ENCODE measurements at regions not wholly inside any gene's neighbourhood (a gene's known extent, or its start where the extent isn't known, plus 50 kb on each side); places are given as distances from the start of the nearest gene placed in this dataset.
"Not testable (repeated sequence)": the region's sequence is repeated elsewhere in the genome, so short reads cannot be mapped to it uniquely, and the experiment has no call there.

- H3K4me1 ChIP-seq (ENCODE audit: control insufficient read depth, insufficient read depth, low read length) = no peaks in the 10 kb centered on the region
- no peaks in the 10 kb centered on the region for H3K27me3 ChIP-seq (ENCODE audit: control insufficient read depth, insufficient read depth, low read length)
- H3K4me3 ChIP-seq (ENCODE audit: low read depth, low read length) = no peak overlapping the region
- H3K9ac ChIP-seq (ENCODE audit: low read depth, low read length) = no peak overlapping the region
- no peak overlapping the region for H3K27ac ChIP-seq (ENCODE audit: low read depth, low read length)
- 0 out of 2 replicates have a peak, but pooled peaks cover 3% of the 10 kb centered on the region for H3K9me3 ChIP-seq (ENCODE audit: control insufficient read depth, insufficient read depth, low read length)
- no peaks in the 10 kb centered on the region for H3K36me3 ChIP-seq (ENCODE audit: control insufficient read depth, insufficient read depth, low read length)
These were observed 343.6 kb upstream of the SASH1 start for GRCh38 chr6:147999001-147999540.

GRCh38 chr6:148001844-148002642 lies 340.6 kb upstream of the SASH1 start:
- Histone ChIP-seq H3K4me1 (ENCODE audit: control insufficient read depth, insufficient read depth, low read length) (no peaks in the 10 kb centered on the region), H3K27me3 (ENCODE audit: control insufficient read depth, insufficient read depth, low read length) (no peaks in the 10 kb centered on the region), H3K4me3 (ENCODE audit: low read depth, low read length) (no peak overlapping the region), H3K9me3 (ENCODE audit: control insufficient read depth, insufficient read depth, low read length) (0 out of 2 replicates have a peak, but pooled peaks cover 3% of the 10 kb centered on the region), H3K9ac (ENCODE audit: low read depth, low read length) (no peak overlapping the region), H3K36me3 (ENCODE audit: control insufficient read depth, insufficient read depth, low read length) (no peaks in the 10 kb centered on the region), H3K27ac (ENCODE audit: low read depth, low read length) (no peak overlapping the region)

GRCh38 chr6:148004651-148005050 lies 338.0 kb upstream of the SASH1 start:
- H3K4me3 ChIP-seq (ENCODE audit: low read depth, low read length) = no peak overlapping the region
- H3K27me3 ChIP-seq (ENCODE audit: control insufficient read depth, insufficient read depth, low read length) = no peaks in the 10 kb centered on the region
- no peaks in the 10 kb centered on the region for H3K4me1 ChIP-seq (ENCODE audit: control insufficient read depth, insufficient read depth, low read length)
- H3K27ac ChIP-seq (ENCODE audit: low read depth, low read length) = no peak overlapping the region
- no peak overlapping the region for H3K9ac ChIP-seq (ENCODE audit: low read depth, low read length)
- H3K36me3 ChIP-seq (ENCODE audit: control insufficient read depth, insufficient read depth, low read length) = no peaks in the 10 kb centered on the region
- no peaks in the 10 kb centered on the region for H3K9me3 ChIP-seq (ENCODE audit: control insufficient read depth, insufficient read depth, low read length)

- H3K4me1 ChIP-seq (ENCODE audit: control insufficient read depth, insufficient read depth, low read length) = no peaks in the 10 kb centered on the region
- peaks cover 6% of the 10 kb centered on the region; the same call in 1 of the 2 replicates for H3K9me3 ChIP-seq (ENCODE audit: control insufficient read depth, insufficient read depth, low read length)
- H3K4me3 ChIP-seq (ENCODE audit: low read depth, low read length) = no peak overlapping the region
These were observed 336.8 kb upstream of the SASH1 start for GRCh38 chr6:148005806-148006205.

GRCh38 chr6:148010516-148010915 lies 332.1 kb upstream of the SASH1 start:
- not testable (repeated sequence) for H3K9ac ChIP-seq (ENCODE audit: low read depth, low read length); H3K27ac ChIP-seq (ENCODE audit: low read depth, low read length); H3K27me3 ChIP-seq (ENCODE audit: control insufficient read depth, insufficient read depth, low read length); H3K4me3 ChIP-seq (ENCODE audit: low read depth, low read length); H3K4me1 ChIP-seq (ENCODE audit: control insufficient read depth, insufficient read depth, low read length); H3K9me3 ChIP-seq (ENCODE audit: control insufficient read depth, insufficient read depth, low read length); H3K36me3 ChIP-seq (ENCODE audit: control insufficient read depth, insufficient read depth, low read length)

More at GRCh38 chr6:148005806-148006205, 336.8 kb upstream of the SASH1 start:
- no peaks in the 10 kb centered on the region for H3K27me3 ChIP-seq (ENCODE audit: control insufficient read depth, insufficient read depth, low read length)
- no peak overlapping the region for H3K27ac ChIP-seq (ENCODE audit: low read depth, low read length)
- no peaks in the 10 kb centered on the region for H3K36me3 ChIP-seq (ENCODE audit: control insufficient read depth, insufficient read depth, low read length)
- H3K9ac ChIP-seq (ENCODE audit: low read depth, low read length) = no peak overlapping the region

GRCh38 chr6:148016013-148016412 lies 326.6 kb upstream of the SASH1 start:
- H3K9me3 ChIP-seq (ENCODE audit: control insufficient read depth, insufficient read depth, low read length) = no peaks in the 10 kb centered on the region
- H3K36me3 ChIP-seq (ENCODE audit: control insufficient read depth, insufficient read depth, low read length) = no peaks in the 10 kb centered on the region
- no peaks in the 10 kb centered on the region for H3K27me3 ChIP-seq (ENCODE audit: control insufficient read depth, insufficient read depth, low read length)
- H3K9ac ChIP-seq (ENCODE audit: low read depth, low read length) = no peak overlapping the region
- H3K4me1 ChIP-seq (ENCODE audit: control insufficient read depth, insufficient read depth, low read length) = no peaks in the 10 kb centered on the region
- no peak overlapping the region for H3K27ac ChIP-seq (ENCODE audit: low read depth, low read length)
- no peak overlapping the region for H3K4me3 ChIP-seq (ENCODE audit: low read depth, low read length)

GRCh38 chr6:148021165-148021564 lies 321.5 kb upstream of the SASH1 start:
- Histone ChIP-seq H3K36me3 (ENCODE audit: control insufficient read depth, insufficient read depth, low read length) (no peaks in the 10 kb centered on the region), H3K9ac (ENCODE audit: low read depth, low read length) (no peak overlapping the region), H3K4me3 (ENCODE audit: low read depth, low read length) (no peak overlapping the region), H3K4me1 (ENCODE audit: control insufficient read depth, insufficient read depth, low read length) (no peaks in the 10 kb centered on the region), H3K27ac (ENCODE audit: low read depth, low read length) (no peak overlapping the region), H3K27me3 (ENCODE audit: control insufficient read depth, insufficient read depth, low read length) (no peaks in the 10 kb centered on the region), H3K9me3 (ENCODE audit: control insufficient read depth, insufficient read depth, low read length) (no peaks in the 10 kb centered on the region)

- no peak overlapping the region for H3K27ac ChIP-seq (ENCODE audit: low read depth, low read length)
- H3K4me3 ChIP-seq (ENCODE audit: low read depth, low read length) = no peak overlapping the region
- H3K4me1 ChIP-seq (ENCODE audit: control insufficient read depth, insufficient read depth, low read length) = no peaks in the 10 kb centered on the region
- H3K9me3 ChIP-seq (ENCODE audit: control insufficient read depth, insufficient read depth, low read length) = no peaks in the 10 kb centered on the region
- H3K36me3 ChIP-seq (ENCODE audit: control insufficient read depth, insufficient read depth, low read length) = no peaks in the 10 kb centered on the region
- H3K27me3 ChIP-seq (ENCODE audit: control insufficient read depth, insufficient read depth, low read length) = no peaks in the 10 kb centered on the region
- H3K9ac ChIP-seq (ENCODE audit: low read depth, low read length) = no peak overlapping the region
These were observed 320.9 kb upstream of the SASH1 start for GRCh38 chr6:148021699-148022098.

- H3K4me1 ChIP-seq (ENCODE audit: control insufficient read depth, insufficient read depth, low read length); H3K9me3 ChIP-seq (ENCODE audit: control insufficient read depth, insufficient read depth, low read length); H3K4me3 ChIP-seq (ENCODE audit: low read depth, low read length); H3K27ac ChIP-seq (ENCODE audit: low read depth, low read length); H3K36me3 ChIP-seq (ENCODE audit: control insufficient read depth, insufficient read depth, low read length); H3K27me3 ChIP-seq (ENCODE audit: control insufficient read depth, insufficient read depth, low read length); H3K9ac ChIP-seq (ENCODE audit: low read depth, low read length): not testable (repeated sequence)
These were observed 320.4 kb upstream of the SASH1 start for GRCh38 chr6:148022279-148022678.

- no peaks in the 10 kb centered on the region for H3K27me3 ChIP-seq (ENCODE audit: control insufficient read depth, insufficient read depth, low read length)
These were observed 315.4 kb upstream of the SASH1 start for GRCh38 chr6:148027201-148027600.

GRCh38 chr6:148035806-148036390 lies 306.7 kb upstream of the SASH1 start:
- H3K4me3 ChIP-seq (ENCODE audit: low read depth, low read length) = no peak overlapping the region
- no peak overlapping the region for H3K27ac ChIP-seq (ENCODE audit: low read depth, low read length)
- no peaks in the 10 kb centered on the region for H3K27me3 ChIP-seq (ENCODE audit: control insufficient read depth, insufficient read depth, low read length)
- H3K9me3 ChIP-seq (ENCODE audit: control insufficient read depth, insufficient read depth, low read length) = no peaks in the 10 kb centered on the region
- H3K9ac ChIP-seq (ENCODE audit: low read depth, low read length) = no peak overlapping the region
- H3K36me3 ChIP-seq (ENCODE audit: control insufficient read depth, insufficient read depth, low read length) = no peaks in the 10 kb centered on the region
- H3K4me1 ChIP-seq (ENCODE audit: control insufficient read depth, insufficient read depth, low read length) = no peaks in the 10 kb centered on the region

More at GRCh38 chr6:148027201-148027600, 315.4 kb upstream of the SASH1 start:
- no peaks in the 10 kb centered on the region for H3K9me3 ChIP-seq (ENCODE audit: control insufficient read depth, insufficient read depth, low read length)
- no peak overlapping the region for H3K27ac ChIP-seq (ENCODE audit: low read depth, low read length)
- no peaks in the 10 kb centered on the region for H3K36me3 ChIP-seq (ENCODE audit: control insufficient read depth, insufficient read depth, low read length)
- H3K9ac ChIP-seq (ENCODE audit: low read depth, low read length) = no peak overlapping the region
- no peaks in the 10 kb centered on the region for H3K4me1 ChIP-seq (ENCODE audit: control insufficient read depth, insufficient read depth, low read length)
- H3K4me3 ChIP-seq (ENCODE audit: low read depth, low read length) = no peak overlapping the region
